Tibial nerve (tissue), 4 donors: ENCODE measurements at regions not wholly inside any gene's neighbourhood (a gene's known extent, or its start where the extent isn't known, plus 50 kb on each side); places are given as distances from the start of the nearest gene placed in this dataset.

ENCODE experiments used
- DNase-seq, 2 donors: peaks; one replicate each; pipeline ENCODE4 v3.0.0-alpha.2; 2019; ENCODE audit warnings: low spot score in 2 of 2
- H3K27ac ChIP-seq, 4 donors: fragments of 200-600 bp; sonication (generic) in 3 of 4; one replicate each; pipeline ENCODE4 v1.5.1; 2017 to 2019; ENCODE audit warnings: mild to moderate bottlenecking in 1 of 4
- H3K27me3 ChIP-seq, 2 donors: fragments of 200-600 bp; sonication (generic) in 1 of 2; one replicate each; pipeline versions ENCODE4 v1.5.1 to v1.6.0; 2017 to 2019
- H3K36me3 ChIP-seq, 3 donors: fragments of 200-600 bp; sonication (generic); one replicate each; pipeline ENCODE4 v1.5.1; 2018 to 2019
- H3K4me1 ChIP-seq, 4 donors: fragments of 200-600 bp; sonication (generic) in 3 of 4; one replicate each; pipeline ENCODE4 v1.5.1; 2017 to 2019
- H3K4me3 ChIP-seq, 4 donors: fragments of 200-600 bp; sonication (generic) in 3 of 4; one replicate each; pipeline ENCODE4 v1.5.1; 2017 to 2019; ENCODE audit warnings: mild to moderate bottlenecking in 1 of 4, moderate library complexity in 1 of 4
- H3K9me3 ChIP-seq, 4 donors: fragments of 200-600 bp; sonication (generic) in 3 of 4; one replicate each; pipeline ENCODE4 v1.5.1; 2017 to 2019
- EP300 ChIP-seq, 2 donors: sonication (generic); formaldehyde crosslinking; IDR thresholded peaks; one replicate each; pipeline ENCODE4 v1.6.1; 2017; ENCODE audit warnings: antibody characterized with exemption in 2 of 2, mild to moderate bottlenecking in 1 of 2
- POLR2A ChIP-seq, 2 donors: fragments of 450-650 bp; IDR thresholded peaks; one replicate each; pipeline ENCODE4 v1.6.1; 2017; ENCODE audit warnings: antibody characterized with exemption in 2 of 2, mild to moderate bottlenecking in 2 of 2, moderate library complexity in 2 of 2
- WGBS, 2 donors: methylation state at CpG; one replicate each; pipeline ENCODE4 v1.1.5; 2018; 5-methylcytosine and 5-hydroxymethylcytosine counted together
- TF ChIP-seq, protein P1 (sequence below), 5 experiments: fragments of 200-600 bp in 3 of 5; fragments of 450-650 bp in 2 of 5; sonication (generic) in 3 of 5; IDR thresholded peaks; one replicate each; pipeline ENCODE4 v1.5.1; 2016 to 2019; ENCODE audit warnings: antibody characterized with exemption in 5 of 5, mild to moderate bottlenecking in 3 of 5, moderate library complexity in 2 of 5

DNA sequence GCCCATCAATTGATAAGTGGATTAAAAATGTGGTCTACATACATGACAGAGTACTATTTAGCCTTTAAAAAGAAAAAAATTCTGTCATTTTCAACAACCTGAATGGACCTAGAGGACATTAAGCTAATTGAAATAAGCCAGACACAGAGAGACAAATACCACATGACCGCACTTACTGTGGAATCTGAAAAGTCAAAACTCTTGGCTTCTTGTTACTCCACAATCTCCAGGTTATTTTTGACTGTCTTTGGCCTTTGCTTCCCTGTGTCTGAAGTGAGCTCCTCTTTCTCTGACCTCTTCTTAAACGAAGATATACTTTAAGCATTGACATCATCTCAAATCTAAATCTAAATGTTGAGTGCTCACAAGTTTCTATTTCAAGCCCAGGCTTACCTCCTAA lies 265.5 kb upstream of the ADRA1B start:
- no peaks in the 10 kb centered on the region for H3K27me3 ChIP-seq
- WGBS, 2 donors, result 84 to 88% methylated on average over 2 of the region's 2 CpGs
- H3K27ac ChIP-seq, result no peak overlapping the region
- H3K36me3 ChIP-seq, result no peaks in the 10 kb centered on the region
- no peak for DNase-seq
- no peak for TF ChIP-seq EP300 (IDR thresholded peaks at IDR 0.05)
- TF ChIP-seq, protein P1, sequence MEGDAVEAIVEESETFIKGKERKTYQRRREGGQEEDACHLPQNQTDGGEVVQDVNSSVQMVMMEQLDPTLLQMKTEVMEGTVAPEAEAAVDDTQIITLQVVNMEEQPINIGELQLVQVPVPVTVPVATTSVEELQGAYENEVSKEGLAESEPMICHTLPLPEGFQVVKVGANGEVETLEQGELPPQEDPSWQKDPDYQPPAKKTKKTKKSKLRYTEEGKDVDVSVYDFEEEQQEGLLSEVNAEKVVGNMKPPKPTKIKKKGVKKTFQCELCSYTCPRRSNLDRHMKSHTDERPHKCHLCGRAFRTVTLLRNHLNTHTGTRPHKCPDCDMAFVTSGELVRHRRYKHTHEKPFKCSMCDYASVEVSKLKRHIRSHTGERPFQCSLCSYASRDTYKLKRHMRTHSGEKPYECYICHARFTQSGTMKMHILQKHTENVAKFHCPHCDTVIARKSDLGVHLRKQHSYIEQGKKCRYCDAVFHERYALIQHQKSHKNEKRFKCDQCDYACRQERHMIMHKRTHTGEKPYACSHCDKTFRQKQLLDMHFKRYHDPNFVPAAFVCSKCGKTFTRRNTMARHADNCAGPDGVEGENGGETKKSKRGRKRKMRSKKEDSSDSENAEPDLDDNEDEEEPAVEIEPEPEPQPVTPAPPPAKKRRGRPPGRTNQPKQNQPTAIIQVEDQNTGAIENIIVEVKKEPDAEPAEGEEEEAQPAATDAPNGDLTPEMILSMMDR (IDR thresholded peaks at IDR 0.05), result no peak
- H3K4me3 ChIP-seq, result no peak overlapping the region
- H3K9me3 ChIP-seq, result no peaks in the 10 kb centered on the region
- H3K4me1 ChIP-seq, result no peaks in the 10 kb centered on the region

DNA sequence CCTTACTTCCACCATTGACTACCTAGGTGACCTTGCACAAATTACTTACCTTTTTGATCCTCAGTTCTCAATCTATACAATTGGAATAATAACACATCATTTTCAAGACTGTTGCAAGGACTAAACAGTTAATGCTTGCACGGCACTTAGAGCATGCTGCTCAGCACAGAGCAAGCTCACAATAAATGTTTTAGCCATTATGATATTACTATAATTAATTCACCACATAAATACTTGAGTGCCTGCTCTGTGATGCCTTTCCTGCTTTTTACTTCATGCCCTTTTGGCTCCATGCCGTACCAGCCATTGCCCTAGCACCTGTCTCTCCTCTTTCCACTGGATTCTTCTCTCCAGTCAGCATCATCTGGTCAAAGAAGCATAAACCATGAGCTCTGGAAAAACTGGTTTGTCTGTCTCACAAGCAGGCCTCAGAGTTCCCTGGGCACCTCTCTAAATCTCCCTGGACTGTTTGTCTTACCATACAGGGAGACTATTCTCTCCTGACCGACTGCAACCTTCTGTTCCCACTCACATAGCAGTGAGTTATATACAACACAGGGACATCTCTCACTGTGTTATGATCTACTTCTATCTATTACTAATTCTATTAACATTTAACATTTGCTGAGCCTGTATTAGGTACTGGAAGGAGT lies 260.4 kb upstream of the ADRA1B start:
- TF ChIP-seq EP300 (IDR thresholded peaks at IDR 0.05) (no peak), POLR2A (IDR thresholded peaks at IDR 0.05) (no peak)
- TF ChIP-seq, protein P1 (IDR thresholded peaks at IDR 0.05), result no peak
- DNase-seq, result no peak
- Histone ChIP-seq H3K36me3 (no peaks in the 10 kb centered on the region), H3K27me3 (no peaks in the 10 kb centered on the region), H3K4me3 (no peak overlapping the region), H3K4me1 (no peaks in the 10 kb centered on the region), H3K27ac (no peak overlapping the region), H3K9me3 (no peaks in the 10 kb centered on the region)
- 72 to 81% methylated on average over 3 of the region's 3 CpGs for WGBS, 2 donors

DNA sequence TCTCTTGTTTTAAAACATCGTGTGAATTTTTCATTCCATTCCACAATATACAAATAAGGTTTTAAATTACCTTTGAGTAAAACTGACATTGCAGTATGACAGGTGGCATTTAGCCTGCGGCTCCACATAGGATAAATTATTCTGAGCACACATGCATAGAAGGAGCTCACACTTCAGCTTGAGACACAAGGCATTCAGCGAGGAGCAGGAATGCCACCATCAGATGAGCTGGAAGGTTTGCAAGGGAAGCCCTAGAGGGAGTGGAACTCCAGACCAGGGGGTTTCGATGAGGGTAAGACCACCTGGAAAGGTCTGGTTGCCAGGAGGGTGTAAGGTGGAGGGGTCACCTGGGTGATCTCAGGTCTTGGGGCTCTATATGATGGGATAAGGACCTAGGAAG lies 259.0 kb upstream of the ADRA1B start:
- Histone ChIP-seq H3K4me1 (no peaks in the 10 kb centered on the region), H3K27me3 (no peaks in the 10 kb centered on the region), H3K36me3 (no peaks in the 10 kb centered on the region), H3K27ac (no peak overlapping the region), H3K9me3 (no peaks in the 10 kb centered on the region), H3K4me3 (no peak overlapping the region)
- TF ChIP-seq EP300 (IDR thresholded peaks at IDR 0.05), result no peak
- no peak for TF ChIP-seq POLR2A (IDR thresholded peaks at IDR 0.05)
- TF ChIP-seq, protein P1 (IDR thresholded peaks at IDR 0.05), result no peak
- no peak for DNase-seq
- 68 to 84% methylated on average over 4 of the region's 4 CpGs for WGBS, 2 donors

DNA sequence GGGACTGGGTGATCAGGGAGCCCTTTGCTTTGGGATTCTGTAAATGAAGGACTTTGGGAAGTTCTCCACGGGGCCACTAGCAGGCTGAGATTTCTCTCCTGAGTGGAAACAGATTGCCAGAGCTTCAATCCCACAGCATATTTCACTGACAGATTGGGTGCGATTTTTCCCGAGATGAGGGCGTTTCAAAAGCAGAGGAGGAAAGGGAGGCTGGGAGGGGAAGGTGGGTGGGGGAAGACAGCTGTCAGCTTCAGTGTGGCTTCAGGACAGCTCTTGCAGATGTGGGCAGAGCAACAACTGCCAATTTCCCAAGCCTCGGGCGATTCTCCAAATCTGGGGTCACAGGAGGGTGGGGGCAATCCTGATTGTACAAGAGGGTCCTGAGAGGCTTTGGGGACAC lies 258.5 kb upstream of the ADRA1B start:
- TF ChIP-seq EP300 (IDR thresholded peaks at IDR 0.05), result no peak
- H3K27me3 ChIP-seq, result no peaks in the 10 kb centered on the region
- no peak for DNase-seq
- WGBS, 2 donors, result 47 to 58% methylated on average over 6 of the region's 6 CpGs
- no peaks in the 10 kb centered on the region for H3K4me1 ChIP-seq
- H3K36me3 ChIP-seq, result no peaks in the 10 kb centered on the region
- no peaks in the 10 kb centered on the region for H3K9me3 ChIP-seq
- H3K27ac ChIP-seq, result no peak overlapping the region
- no peak overlapping the region for H3K4me3 ChIP-seq

DNA sequence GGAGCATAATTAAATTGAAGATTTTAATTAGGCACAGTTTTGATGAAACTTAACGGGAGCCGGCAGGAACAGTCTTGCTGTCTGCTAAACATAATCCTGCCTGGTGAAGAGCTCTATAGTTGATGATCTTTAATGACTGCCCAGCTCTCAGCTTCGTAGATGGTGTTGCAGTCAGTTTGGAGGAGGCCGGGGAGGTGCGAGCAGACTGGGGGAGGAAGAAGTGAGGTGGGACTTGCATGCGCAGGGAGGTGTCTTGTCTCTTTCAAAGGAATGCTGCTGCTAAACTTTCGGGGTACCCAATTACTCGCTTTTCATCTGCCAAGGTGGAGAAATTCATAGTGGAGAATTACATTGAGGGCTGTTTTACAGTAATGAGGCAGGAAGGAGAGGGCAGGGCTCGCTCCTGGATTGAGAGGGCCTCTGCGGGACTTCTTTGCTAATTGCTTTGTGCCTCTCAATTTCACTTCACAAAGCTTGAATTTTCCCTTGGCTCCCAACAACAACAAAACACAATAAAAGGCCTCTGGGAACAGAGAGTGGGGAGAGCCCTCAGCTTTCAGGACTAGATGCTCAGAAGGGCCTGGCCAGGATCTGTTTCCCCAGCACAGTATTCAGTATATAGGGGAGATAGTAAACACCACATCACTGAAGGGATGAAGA lies 257.9 kb upstream of the ADRA1B start:
- WGBS, 2 donors, result 60 to 61% methylated on average over 10 of the region's 10 CpGs
- no peak overlapping the region for H3K4me3 ChIP-seq
- H3K27me3 ChIP-seq, result no peaks in the 10 kb centered on the region
- H3K27ac ChIP-seq, result no peak overlapping the region
- H3K36me3 ChIP-seq, result no peaks in the 10 kb centered on the region
- DNase-seq, result no peak
- H3K9me3 ChIP-seq, result no peaks in the 10 kb centered on the region
- no peaks in the 10 kb centered on the region for H3K4me1 ChIP-seq
- no peak for TF ChIP-seq EP300 (IDR thresholded peaks at IDR 0.05)
- TF ChIP-seq, protein P1 (IDR thresholded peaks at IDR 0.05), result no peak
- no peak for TF ChIP-seq POLR2A (IDR thresholded peaks at IDR 0.05)
